ENCODE measurements at regions not wholly inside any gene's neighbourhood (a gene's known extent, or its start where the extent isn't known, plus 50 kb on each side); places are given as distances from the start of the nearest gene placed in this dataset.

- DNase-seq, result no peak
- no peak for ATAC-seq
- intact Hi-C loops (cut with DNase I), result no loop called here
Observed at GRCh38 chr14:57943541-57943940, 77.6 kb upstream of the SLC35F4 start.

- no peak for ATAC-seq
- intact Hi-C loops (cut with DNase I), result no loop called here
- no peak for DNase-seq
Observed at GRCh38 chr14:57943038-57943437, 77.1 kb upstream of the SLC35F4 start.

GRCh38 chr14:57939084-57939483, 73.2 kb upstream of the SLC35F4 start:
- DNase-seq (no peak), ATAC-seq (no peak)
- intact Hi-C loops (cut with DNase I), result no loop called here

- DNase-seq (no peak), ATAC-seq (no peak)
- intact Hi-C loops (cut with DNase I), result no loop called here
Observed at GRCh38 chr14:57938533-57938932, 72.6 kb upstream of the SLC35F4 start.

GRCh38 chr14:57937676-57938075, 71.8 kb upstream of the SLC35F4 start:
- DNase-seq, result no peak
- no peak for ATAC-seq
- intact Hi-C loops (cut with DNase I), result no loop called here

GRCh38 chr14:57933349-57933748, 67.5 kb upstream of the SLC35F4 start:
- ATAC-seq (peak in 1 of 2 donors; percentile 39), DNase-seq (no peak)
- intact Hi-C loops (cut with DNase I), result no loop called here

GRCh38 chr14:57930241-57930975, 64.5 kb upstream of the SLC35F4 start:
- intact Hi-C loops (cut with DNase I), result no loop called here
- ATAC-seq (no peak), DNase-seq (no peak)

GRCh38 chr14:57928732-57929131, 62.8 kb upstream of the SLC35F4 start:
- DNase-seq (no peak), ATAC-seq (no peak)
- intact Hi-C loops (cut with DNase I), result no loop called here

GRCh38 chr14:57921377-57921776, 55.5 kb upstream of the SLC35F4 start:
- intact Hi-C loops (cut with DNase I), result no loop called here
- DNase-seq, result no peak
- no peak for ATAC-seq

GRCh38 chr14:57918791-57919190, 52.9 kb upstream of the SLC35F4 start:
- no peak for ATAC-seq
- intact Hi-C loops (cut with DNase I), result no loop called here
- DNase-seq, result no peak
